ENCODE measurements at regions not wholly inside any gene's neighbourhood (a gene's known extent, or its start where the extent isn't known, plus 50 kb on each side); places are given as distances from the start of the nearest gene placed in this dataset.

DNA sequence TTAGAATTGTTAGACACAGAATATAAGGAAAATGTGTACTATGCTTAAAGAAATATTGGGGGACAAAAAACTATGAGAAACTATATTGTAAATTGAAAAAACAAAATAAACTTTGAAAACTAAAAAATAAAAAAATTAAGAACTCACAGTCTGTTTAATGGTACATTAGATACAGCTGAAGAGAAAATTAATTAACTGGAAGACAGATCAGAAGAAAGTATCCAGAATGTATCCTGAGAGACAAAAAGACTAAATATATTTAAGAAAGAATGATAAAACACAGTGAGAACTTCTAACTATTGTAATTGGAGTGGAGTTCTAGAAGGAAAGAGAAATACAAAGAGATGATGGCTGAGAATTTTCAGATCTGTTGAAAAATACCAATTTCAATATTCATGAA is 57.6 kb upstream of the SH3PXD2B start:
- TF ChIP-seq, protein P1, sequence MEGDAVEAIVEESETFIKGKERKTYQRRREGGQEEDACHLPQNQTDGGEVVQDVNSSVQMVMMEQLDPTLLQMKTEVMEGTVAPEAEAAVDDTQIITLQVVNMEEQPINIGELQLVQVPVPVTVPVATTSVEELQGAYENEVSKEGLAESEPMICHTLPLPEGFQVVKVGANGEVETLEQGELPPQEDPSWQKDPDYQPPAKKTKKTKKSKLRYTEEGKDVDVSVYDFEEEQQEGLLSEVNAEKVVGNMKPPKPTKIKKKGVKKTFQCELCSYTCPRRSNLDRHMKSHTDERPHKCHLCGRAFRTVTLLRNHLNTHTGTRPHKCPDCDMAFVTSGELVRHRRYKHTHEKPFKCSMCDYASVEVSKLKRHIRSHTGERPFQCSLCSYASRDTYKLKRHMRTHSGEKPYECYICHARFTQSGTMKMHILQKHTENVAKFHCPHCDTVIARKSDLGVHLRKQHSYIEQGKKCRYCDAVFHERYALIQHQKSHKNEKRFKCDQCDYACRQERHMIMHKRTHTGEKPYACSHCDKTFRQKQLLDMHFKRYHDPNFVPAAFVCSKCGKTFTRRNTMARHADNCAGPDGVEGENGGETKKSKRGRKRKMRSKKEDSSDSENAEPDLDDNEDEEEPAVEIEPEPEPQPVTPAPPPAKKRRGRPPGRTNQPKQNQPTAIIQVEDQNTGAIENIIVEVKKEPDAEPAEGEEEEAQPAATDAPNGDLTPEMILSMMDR (IDR thresholded peaks at IDR 0.05), result no peak
- no peak for TF ChIP-seq POLR2AphosphoS5 (IDR thresholded peaks at IDR 0.05; ENCODE audit: low read depth, low read length)
- TF ChIP-seq, protein P2, sequence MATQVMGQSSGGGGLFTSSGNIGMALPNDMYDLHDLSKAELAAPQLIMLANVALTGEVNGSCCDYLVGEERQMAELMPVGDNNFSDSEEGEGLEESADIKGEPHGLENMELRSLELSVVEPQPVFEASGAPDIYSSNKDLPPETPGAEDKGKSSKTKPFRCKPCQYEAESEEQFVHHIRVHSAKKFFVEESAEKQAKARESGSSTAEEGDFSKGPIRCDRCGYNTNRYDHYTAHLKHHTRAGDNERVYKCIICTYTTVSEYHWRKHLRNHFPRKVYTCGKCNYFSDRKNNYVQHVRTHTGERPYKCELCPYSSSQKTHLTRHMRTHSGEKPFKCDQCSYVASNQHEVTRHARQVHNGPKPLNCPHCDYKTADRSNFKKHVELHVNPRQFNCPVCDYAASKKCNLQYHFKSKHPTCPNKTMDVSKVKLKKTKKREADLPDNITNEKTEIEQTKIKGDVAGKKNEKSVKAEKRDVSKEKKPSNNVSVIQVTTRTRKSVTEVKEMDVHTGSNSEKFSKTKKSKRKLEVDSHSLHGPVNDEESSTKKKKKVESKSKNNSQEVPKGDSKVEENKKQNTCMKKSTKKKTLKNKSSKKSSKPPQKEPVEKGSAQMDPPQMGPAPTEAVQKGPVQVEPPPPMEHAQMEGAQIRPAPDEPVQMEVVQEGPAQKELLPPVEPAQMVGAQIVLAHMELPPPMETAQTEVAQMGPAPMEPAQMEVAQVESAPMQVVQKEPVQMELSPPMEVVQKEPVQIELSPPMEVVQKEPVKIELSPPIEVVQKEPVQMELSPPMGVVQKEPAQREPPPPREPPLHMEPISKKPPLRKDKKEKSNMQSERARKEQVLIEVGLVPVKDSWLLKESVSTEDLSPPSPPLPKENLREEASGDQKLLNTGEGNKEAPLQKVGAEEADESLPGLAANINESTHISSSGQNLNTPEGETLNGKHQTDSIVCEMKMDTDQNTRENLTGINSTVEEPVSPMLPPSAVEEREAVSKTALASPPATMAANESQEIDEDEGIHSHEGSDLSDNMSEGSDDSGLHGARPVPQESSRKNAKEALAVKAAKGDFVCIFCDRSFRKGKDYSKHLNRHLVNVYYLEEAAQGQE (IDR thresholded peaks at IDR 0.05; ENCODE audit: insufficient read depth in 1 of 2, low read depth in 2 of 2, low read length in 1 of 2), result no peak

All from Panc1 (cell line).